ENCODE measurements at regions not wholly inside any gene's neighbourhood (a gene's known extent, or its start where the extent isn't known, plus 50 kb on each side); places are given as distances from the start of the nearest gene placed in this dataset.

DNA sequence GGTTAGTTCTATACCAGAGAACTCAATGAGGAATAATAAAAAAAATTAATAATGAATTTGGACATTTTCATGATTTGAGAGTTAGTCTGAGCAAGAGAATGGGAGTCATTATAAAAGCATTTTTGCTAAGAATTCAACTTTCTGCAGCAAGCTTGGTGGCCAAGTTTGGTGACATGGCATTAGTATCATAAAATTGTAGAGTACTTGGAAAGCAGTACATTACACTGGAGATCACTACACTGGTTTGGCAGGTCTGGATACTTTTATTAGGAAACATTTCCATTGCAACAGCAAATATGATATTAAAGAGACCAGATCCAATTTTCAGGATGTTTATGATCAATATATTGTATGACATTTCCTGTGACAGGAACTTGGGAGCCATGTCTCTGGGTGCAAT, 249.1 kb upstream of the INTU start:
- H3K27ac ChIP-seq, result no peak overlapping the region
- DNase-seq, result no peak
- no peaks in the 10 kb centered on the region for H3K4me1 ChIP-seq
- no peaks in the 10 kb centered on the region for H3K36me3 ChIP-seq
- H3K4me3 ChIP-seq, result no peak overlapping the region
- no peaks in the 10 kb centered on the region for H3K27me3 ChIP-seq
- H3K9me3 ChIP-seq, result no peaks in the 10 kb centered on the region
- no peak for TF ChIP-seq POLR2A (IDR thresholded peaks at IDR 0.05)
- TF ChIP-seq, protein P1, sequence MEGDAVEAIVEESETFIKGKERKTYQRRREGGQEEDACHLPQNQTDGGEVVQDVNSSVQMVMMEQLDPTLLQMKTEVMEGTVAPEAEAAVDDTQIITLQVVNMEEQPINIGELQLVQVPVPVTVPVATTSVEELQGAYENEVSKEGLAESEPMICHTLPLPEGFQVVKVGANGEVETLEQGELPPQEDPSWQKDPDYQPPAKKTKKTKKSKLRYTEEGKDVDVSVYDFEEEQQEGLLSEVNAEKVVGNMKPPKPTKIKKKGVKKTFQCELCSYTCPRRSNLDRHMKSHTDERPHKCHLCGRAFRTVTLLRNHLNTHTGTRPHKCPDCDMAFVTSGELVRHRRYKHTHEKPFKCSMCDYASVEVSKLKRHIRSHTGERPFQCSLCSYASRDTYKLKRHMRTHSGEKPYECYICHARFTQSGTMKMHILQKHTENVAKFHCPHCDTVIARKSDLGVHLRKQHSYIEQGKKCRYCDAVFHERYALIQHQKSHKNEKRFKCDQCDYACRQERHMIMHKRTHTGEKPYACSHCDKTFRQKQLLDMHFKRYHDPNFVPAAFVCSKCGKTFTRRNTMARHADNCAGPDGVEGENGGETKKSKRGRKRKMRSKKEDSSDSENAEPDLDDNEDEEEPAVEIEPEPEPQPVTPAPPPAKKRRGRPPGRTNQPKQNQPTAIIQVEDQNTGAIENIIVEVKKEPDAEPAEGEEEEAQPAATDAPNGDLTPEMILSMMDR (IDR thresholded peaks at IDR 0.05), result no peak

DNA sequence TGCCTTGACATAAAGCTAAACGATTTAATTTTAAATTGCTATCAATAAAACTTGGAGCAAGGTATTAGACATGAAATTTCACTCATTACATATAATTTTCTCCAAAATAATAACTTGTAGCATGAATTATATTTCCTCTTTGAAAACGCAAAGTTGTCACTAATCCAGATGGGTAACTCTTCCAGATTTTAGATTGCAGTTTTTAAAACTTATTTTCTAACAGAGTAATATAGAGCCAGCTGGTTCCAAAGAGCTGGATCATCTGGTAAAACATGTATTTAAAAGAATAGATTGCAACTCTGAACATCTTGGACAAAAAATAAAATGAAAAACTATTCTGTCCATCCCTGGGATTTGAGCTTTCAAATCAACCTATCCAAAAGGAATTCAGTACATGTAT, 238.2 kb upstream of the INTU start:
- Histone ChIP-seq H3K27me3 (no peaks in the 10 kb centered on the region), H3K36me3 (no peaks in the 10 kb centered on the region), H3K27ac (no peak overlapping the region), H3K4me3 (no peak overlapping the region), H3K9me3 (no peaks in the 10 kb centered on the region), H3K4me1 (no peaks in the 10 kb centered on the region)
- DNase-seq, result no peak
- TF ChIP-seq POLR2A (IDR thresholded peaks at IDR 0.05), result no peak
- TF ChIP-seq, protein P1 (IDR thresholded peaks at IDR 0.05), result no peak

DNA sequence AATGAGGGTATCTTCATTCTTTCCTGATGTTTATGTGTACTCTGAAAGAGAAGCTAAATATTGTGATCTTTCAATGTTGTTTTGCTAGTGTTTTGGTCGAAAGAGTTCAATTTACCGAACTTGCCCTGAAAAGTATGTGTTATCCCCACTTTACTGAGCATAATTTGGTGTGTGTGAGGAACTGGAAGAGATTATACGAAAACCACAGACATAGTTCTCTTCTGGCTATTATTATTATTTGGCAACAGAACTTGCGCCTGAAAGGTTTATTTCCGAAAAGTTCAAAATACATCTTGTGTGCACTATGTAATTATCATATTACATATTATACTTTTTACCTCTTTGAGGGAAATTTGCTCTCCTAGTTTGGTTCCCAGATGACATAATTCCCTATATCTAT, 232.5 kb upstream of the INTU start:
- no peak for DNase-seq
- H3K4me3 ChIP-seq, result no peak overlapping the region
- H3K36me3 ChIP-seq, result no peaks in the 10 kb centered on the region
- H3K9me3 ChIP-seq, result no peaks in the 10 kb centered on the region
- TF ChIP-seq, protein P1 (IDR thresholded peaks at IDR 0.05), result no peak
- no peak for TF ChIP-seq POLR2A (IDR thresholded peaks at IDR 0.05)
- no peaks in the 10 kb centered on the region for H3K4me1 ChIP-seq
- no peak overlapping the region for H3K27ac ChIP-seq
- H3K27me3 ChIP-seq, result no peaks in the 10 kb centered on the region

DNA sequence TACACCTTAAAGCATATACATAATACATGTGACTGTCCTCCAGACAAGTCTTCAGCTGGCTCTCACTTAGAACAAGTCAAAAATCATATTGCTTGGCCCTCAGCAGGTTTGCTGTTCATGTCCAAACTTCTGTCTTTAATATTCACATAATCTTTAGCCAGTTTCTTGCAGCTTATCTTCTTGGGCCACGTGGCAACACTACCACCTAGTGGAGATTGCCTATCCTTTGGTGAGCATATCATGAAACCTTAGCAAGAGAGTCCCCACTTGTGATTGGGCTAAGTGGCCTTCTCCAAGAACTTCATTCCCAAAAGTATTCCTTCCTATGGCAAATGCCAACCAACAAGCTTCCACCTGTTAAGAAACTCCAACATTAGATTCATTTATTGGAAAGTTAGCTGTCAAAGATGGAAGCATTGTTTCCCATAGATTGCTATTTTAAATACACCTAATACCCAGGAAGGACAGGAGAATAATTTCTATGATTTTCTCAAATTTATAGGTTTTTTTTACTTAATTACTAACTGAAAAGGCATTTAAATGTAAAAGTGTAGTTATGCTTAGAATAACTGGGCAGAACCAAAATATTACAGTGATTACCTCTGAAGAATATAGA, 231.9 kb upstream of the INTU start:
- no peaks in the 10 kb centered on the region for H3K36me3 ChIP-seq
- no peak for TF ChIP-seq POLR2A (IDR thresholded peaks at IDR 0.05)
- TF ChIP-seq, protein P1 (IDR thresholded peaks at IDR 0.05), result peak in 4 of 6 experiments; percentile 36 to 56 (median 52)
- H3K27ac ChIP-seq, result no peak overlapping the region
- H3K27me3 ChIP-seq, result no peaks in the 10 kb centered on the region
- no peaks in the 10 kb centered on the region for H3K9me3 ChIP-seq
- no peaks in the 10 kb centered on the region for H3K4me1 ChIP-seq
- DNase-seq, result no peak
- no peak overlapping the region for H3K4me3 ChIP-seq

DNA sequence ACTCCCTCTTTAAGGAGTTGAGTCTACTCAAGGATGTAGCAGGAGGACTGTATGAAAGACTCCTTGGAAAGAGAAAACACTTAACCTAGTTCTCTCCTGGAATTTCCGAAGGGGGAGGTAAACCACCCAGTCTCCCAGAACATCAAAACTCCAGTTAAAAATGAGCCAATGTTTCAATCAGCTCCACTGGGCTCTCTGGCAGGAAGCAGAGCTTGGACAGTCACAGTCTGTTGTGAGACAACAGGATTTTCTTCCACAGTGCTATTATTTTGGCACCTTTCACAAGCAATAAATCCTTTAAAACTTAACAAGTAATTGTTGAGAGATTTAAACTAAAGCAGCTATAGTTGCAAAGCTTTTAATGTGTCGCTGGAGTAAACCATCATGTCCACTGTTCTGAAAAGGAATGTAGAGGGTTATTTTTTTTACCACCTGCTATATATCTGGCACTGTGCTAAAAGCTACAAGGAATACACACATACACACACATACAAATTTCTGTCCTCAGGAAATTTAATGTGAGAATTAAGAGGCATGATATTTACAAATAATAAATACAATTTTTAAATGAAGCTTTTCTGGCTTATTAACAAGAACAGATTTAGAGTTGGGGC, 229.2 kb upstream of the INTU start:
- no peak for DNase-seq
- no peak overlapping the region for H3K4me3 ChIP-seq
- no peaks in the 10 kb centered on the region for H3K4me1 ChIP-seq
- H3K36me3 ChIP-seq, result no peaks in the 10 kb centered on the region
- no peaks in the 10 kb centered on the region for H3K27me3 ChIP-seq
- peaks cover 0 to 8% (median 0%) of the 10 kb centered on the region in 4 donors for H3K9me3 ChIP-seq
- H3K27ac ChIP-seq, result no peak overlapping the region
- no peak for TF ChIP-seq POLR2A (IDR thresholded peaks at IDR 0.05)
- TF ChIP-seq, protein P1 (IDR thresholded peaks at IDR 0.05), result no peak

Measured in Peyer's patch (tissue), 4 donors.